Neural progenitor cell (in vitro differentiated cells): ENCODE measurements at regions not wholly inside any gene's neighbourhood (a gene's known extent, or its start where the extent isn't known, plus 50 kb on each side); places are given as distances from the start of the nearest gene placed in this dataset.

ENCODE experiments used
- DNase-seq: peaks from one replicate; pipeline ENCODE4 v3.0.0-alpha.2; 2016; ENCODE audit warnings: low spot score
- H2AFZ ChIP-seq: fragments of 200-600 bp; sonication (generic); replicated peaks from 2 replicates; pipeline ENCODE4 v1.6.1; 2016; ENCODE audit warnings: antibody characterized with exemption
- H3F3A ChIP-seq: fragments of 200-600 bp; sonication (generic); 2 replicates; pipeline ENCODE4 v1.6.1; 2016; ENCODE audit warnings: antibody characterized with exemption, low read depth
- H3K27ac ChIP-seq: fragments of 200-600 bp; sonication (generic); 2 replicates; pipeline ENCODE4 v1.5.1; 2016; ENCODE audit warnings: mild to moderate bottlenecking
- H3K27me3 ChIP-seq: fragments of 200-600 bp; sonication (generic); 2 replicates; pipeline ENCODE4 v1.6.1; 2016; ENCODE audit warnings: mild to moderate bottlenecking, moderate library complexity
- H3K36me3 ChIP-seq: fragments of 200-600 bp; sonication (generic); 2 replicates; pipeline ENCODE4 v1.5.1; 2016
- H3K4me1 ChIP-seq: fragments of 200-600 bp; sonication (generic); 2 replicates; pipeline ENCODE4 v1.6.1; 2016; ENCODE audit warnings: mixed run types
- H3K4me2 ChIP-seq: fragments of 200-600 bp; sonication (generic); 2 replicates; pipeline ENCODE4 v1.6.1; 2016
- H3K4me3 ChIP-seq: fragments of 200-600 bp; sonication (generic); 2 replicates; pipeline ENCODE4 v1.5.1; 2016
- H3K79me2 ChIP-seq: fragments of 200-600 bp; sonication (generic); 2 replicates; pipeline ENCODE4 v1.6.1; 2016; ENCODE audit warnings: low read depth
- H3K9ac ChIP-seq: fragments of 200-600 bp; sonication (generic); 2 replicates; pipeline ENCODE4 v1.6.1; 2016
- H3K9me3 ChIP-seq: fragments of 200-600 bp; sonication (generic); 2 replicates; pipeline ENCODE4 v1.5.1; 2016; ENCODE audit warnings: low read depth
- H4K20me1 ChIP-seq: fragments of 200-600 bp; sonication (generic); 2 replicates; pipeline ENCODE4 v1.6.1; 2016; ENCODE audit warnings: low read depth
- H3K27ac Mint-ChIP-seq: 3 replicates; pipeline ENCODE4 v1.8.0; 2021; ENCODE audit warnings: mixed read lengths
- H3K27me3 Mint-ChIP-seq: 2 replicates; pipeline ENCODE4 v1.8.0; 2022; ENCODE audit warnings: low read depth, mild to moderate bottlenecking, inconsistent platforms, moderate library complexity, mixed read lengths; ENCODE audit not compliant: insufficient read depth
- H3K36me3 Mint-ChIP-seq: 3 replicates; pipeline ENCODE4 v1.8.0; 2021; ENCODE audit warnings: mixed read lengths
- H3K4me1 Mint-ChIP-seq: 3 replicates; pipeline ENCODE4 v1.8.0; 2021; ENCODE audit warnings: mixed read lengths
- H3K4me3 Mint-ChIP-seq: 3 replicates; pipeline ENCODE4 v1.8.0; 2021; ENCODE audit warnings: mild to moderate bottlenecking, moderate library complexity, mixed read lengths
- H3K9me3 Mint-ChIP-seq: 3 replicates; pipeline ENCODE4 v1.8.0; 2020; ENCODE audit warnings: mixed read lengths
- EZH2 ChIP-seq: fragments of 200-600 bp; sonication (generic); IDR thresholded peaks from 2 replicates; pipeline ENCODE4 v1.6.1; 2017; ENCODE audit warnings: antibody characterized with exemption, mild to moderate bottlenecking, moderate library complexity
- EZH2phosphoT487 ChIP-seq: fragments of 200-600 bp; sonication (generic); IDR thresholded peaks from 2 replicates; pipeline ENCODE4 v1.6.1; 2017; ENCODE audit warnings: antibody characterized with exemption
- TF ChIP-seq, protein P1 (sequence below): fragments of 200-600 bp; sonication (generic); IDR thresholded peaks from 2 replicates; pipeline ENCODE4 v1.5.1; 2017; ENCODE audit warnings: antibody characterized with exemption, mild to moderate bottlenecking

DNA sequence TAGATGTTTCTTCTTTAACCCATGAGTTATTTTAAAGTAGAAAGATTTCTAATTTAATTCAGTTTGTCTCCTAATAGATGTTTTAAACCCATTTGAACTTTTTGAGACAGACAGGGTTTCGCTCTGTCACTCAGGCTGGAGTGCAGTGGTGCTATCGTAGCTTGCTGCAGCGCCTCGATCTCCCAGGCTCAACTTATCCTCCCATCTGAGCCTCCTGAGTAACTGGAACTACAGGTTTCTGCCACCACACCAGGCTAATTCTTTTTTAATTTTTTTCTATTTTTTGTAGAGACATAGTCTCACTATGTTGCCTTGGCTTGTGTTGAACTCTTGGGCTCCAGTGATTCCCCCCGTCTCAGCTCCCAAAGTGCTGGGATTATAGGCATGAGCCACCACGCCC lies 53.0 kb upstream of the RAB18 start:
- H3K36me3 Mint-ChIP-seq, result no peaks in the 10 kb centered on the region
- no peak for TF ChIP-seq EZH2phosphoT487
- TF ChIP-seq, protein P1, sequence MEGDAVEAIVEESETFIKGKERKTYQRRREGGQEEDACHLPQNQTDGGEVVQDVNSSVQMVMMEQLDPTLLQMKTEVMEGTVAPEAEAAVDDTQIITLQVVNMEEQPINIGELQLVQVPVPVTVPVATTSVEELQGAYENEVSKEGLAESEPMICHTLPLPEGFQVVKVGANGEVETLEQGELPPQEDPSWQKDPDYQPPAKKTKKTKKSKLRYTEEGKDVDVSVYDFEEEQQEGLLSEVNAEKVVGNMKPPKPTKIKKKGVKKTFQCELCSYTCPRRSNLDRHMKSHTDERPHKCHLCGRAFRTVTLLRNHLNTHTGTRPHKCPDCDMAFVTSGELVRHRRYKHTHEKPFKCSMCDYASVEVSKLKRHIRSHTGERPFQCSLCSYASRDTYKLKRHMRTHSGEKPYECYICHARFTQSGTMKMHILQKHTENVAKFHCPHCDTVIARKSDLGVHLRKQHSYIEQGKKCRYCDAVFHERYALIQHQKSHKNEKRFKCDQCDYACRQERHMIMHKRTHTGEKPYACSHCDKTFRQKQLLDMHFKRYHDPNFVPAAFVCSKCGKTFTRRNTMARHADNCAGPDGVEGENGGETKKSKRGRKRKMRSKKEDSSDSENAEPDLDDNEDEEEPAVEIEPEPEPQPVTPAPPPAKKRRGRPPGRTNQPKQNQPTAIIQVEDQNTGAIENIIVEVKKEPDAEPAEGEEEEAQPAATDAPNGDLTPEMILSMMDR, result no peak
- TF ChIP-seq EZH2, result no peak
- H3K4me3 Mint-ChIP-seq, result no peak overlapping the region
- Histone ChIP-seq H3K9me3 (no peaks in the 10 kb centered on the region), H3F3A (no peaks in the 10 kb centered on the region), H3K79me2 (no peaks in the 10 kb centered on the region), H3K27ac (no peak overlapping the region), H3K4me3 (no peak overlapping the region), H3K36me3 (no peaks in the 10 kb centered on the region), H2AFZ (no peak overlapping the region), H3K27me3 (no peaks in the 10 kb centered on the region), H3K9ac (no peak overlapping the region), H4K20me1 (no peaks in the 10 kb centered on the region), H3K4me1 (no peaks in the 10 kb centered on the region), H3K4me2 (no peak overlapping the region)
- no peaks in the 10 kb centered on the region for H3K9me3 Mint-ChIP-seq
- no peaks in the 10 kb centered on the region for H3K4me1 Mint-ChIP-seq
- H3K27ac Mint-ChIP-seq, result no peak overlapping the region
- DNase-seq, result no peak
- H3K27me3 Mint-ChIP-seq, result no peaks in the 10 kb centered on the region

DNA sequence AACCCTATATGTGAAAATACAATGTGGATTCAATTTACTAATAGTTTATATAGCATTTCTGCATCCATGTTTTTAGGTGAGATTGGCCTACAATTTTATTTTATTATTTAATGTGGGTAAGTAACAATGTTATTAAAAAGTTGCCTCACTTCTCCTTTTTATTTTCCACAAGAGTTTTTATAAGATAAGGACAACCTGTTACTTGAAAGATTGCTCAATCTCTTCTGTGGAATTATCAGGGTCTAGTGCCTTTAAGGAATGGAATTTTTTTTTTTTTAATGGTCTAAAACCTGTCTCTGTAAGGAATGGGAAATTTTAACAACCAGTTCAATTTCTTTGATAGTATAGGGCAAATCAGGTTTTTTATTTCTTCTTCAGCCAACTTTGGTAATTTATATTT lies 53.9 kb upstream of the RAB18 start:
- H3K9me3 ChIP-seq, result no peaks in the 10 kb centered on the region
- Mint-ChIP-seq H3K36me3 (no peaks in the 10 kb centered on the region), H3K4me3 (no peak overlapping the region), H3K9me3 (no peaks in the 10 kb centered on the region), H3K4me1 (no peaks in the 10 kb centered on the region), H3K27ac (no peak overlapping the region), H3K27me3 (no peaks in the 10 kb centered on the region)
- no peak for TF ChIP-seq EZH2phosphoT487
- no peak for TF ChIP-seq EZH2
- TF ChIP-seq, protein P1, result no peak
- H3K36me3 ChIP-seq, result no peaks in the 10 kb centered on the region
- H3K4me2 ChIP-seq, result no peak overlapping the region
- no peak overlapping the region for H2AFZ ChIP-seq
- no peaks in the 10 kb centered on the region for H3F3A ChIP-seq
- no peaks in the 10 kb centered on the region for H3K4me1 ChIP-seq
- H3K9ac ChIP-seq, result no peak overlapping the region
- no peak overlapping the region for H3K27ac ChIP-seq
- no peaks in the 10 kb centered on the region for H3K27me3 ChIP-seq
- no peak for DNase-seq
- no peak overlapping the region for H3K4me3 ChIP-seq
- no peaks in the 10 kb centered on the region for H4K20me1 ChIP-seq
- no peaks in the 10 kb centered on the region for H3K79me2 ChIP-seq

DNA sequence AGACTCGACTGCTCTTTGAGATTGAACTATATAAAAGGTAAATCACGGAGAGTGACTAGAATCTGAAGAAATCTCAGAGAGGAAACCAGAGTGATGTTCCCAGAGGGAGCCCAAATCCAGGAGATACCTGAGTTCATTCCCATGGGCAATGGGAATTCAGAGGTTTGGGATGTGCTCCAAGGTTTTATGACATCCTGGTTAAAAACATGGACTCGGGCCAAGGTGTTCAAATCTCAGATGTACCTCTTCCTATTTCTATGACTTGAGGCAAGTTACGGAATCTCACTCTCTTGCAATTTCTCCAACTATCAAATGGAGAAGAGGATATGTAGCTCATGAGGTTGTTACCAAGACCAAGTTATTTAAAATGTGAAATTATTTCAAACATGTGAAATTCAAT lies 54.5 kb upstream of the RAB18 start:
- TF ChIP-seq, protein P1, result no peak
- no peak for TF ChIP-seq EZH2phosphoT487
- TF ChIP-seq EZH2, result no peak
- Histone ChIP-seq H4K20me1 (no peaks in the 10 kb centered on the region), H3F3A (no peaks in the 10 kb centered on the region), H3K4me3 (no peak overlapping the region), H3K27me3 (no peaks in the 10 kb centered on the region), H3K9me3 (no peaks in the 10 kb centered on the region), H2AFZ (no peak overlapping the region), H3K9ac (no peak overlapping the region), H3K4me2 (no peak overlapping the region), H3K4me1 (no peaks in the 10 kb centered on the region), H3K79me2 (no peaks in the 10 kb centered on the region), H3K27ac (no peak overlapping the region), H3K36me3 (no peaks in the 10 kb centered on the region)
- H3K4me1 Mint-ChIP-seq, result no peaks in the 10 kb centered on the region
- H3K36me3 Mint-ChIP-seq, result no peaks in the 10 kb centered on the region
- H3K27me3 Mint-ChIP-seq, result no peaks in the 10 kb centered on the region
- H3K4me3 Mint-ChIP-seq, result no peak overlapping the region
- DNase-seq, result no peak
- no peak overlapping the region for H3K27ac Mint-ChIP-seq
- H3K9me3 Mint-ChIP-seq, result no peaks in the 10 kb centered on the region

DNA sequence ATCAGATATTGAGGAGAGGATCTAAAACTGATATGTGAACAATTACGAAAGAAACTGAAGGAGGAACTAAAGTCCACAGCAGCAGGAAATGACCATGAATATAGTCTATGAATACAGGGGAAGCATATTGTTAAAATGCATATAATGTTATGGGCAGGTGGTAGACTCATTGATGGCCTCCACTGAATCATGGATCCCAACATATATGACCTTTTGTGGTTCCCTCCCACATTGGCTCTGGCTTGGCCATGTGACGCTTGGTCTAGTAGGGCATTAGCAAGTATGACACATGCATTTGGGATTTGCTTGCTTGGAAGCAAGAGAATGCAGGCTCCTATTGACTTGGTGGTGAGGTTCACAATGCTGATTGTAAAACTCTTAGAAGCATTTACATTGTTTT lies 55.2 kb upstream of the RAB18 start:
- Mint-ChIP-seq H3K27me3 (peaks cover 3% of the 10 kb centered on the region), H3K9me3 (no peaks in the 10 kb centered on the region), H3K4me3 (no peak overlapping the region), H3K36me3 (no peaks in the 10 kb centered on the region), H3K4me1 (no peaks in the 10 kb centered on the region), H3K27ac (no peak overlapping the region)
- Histone ChIP-seq H3K36me3 (no peaks in the 10 kb centered on the region), H3K9ac (no peak overlapping the region), H4K20me1 (no peaks in the 10 kb centered on the region), H3F3A (no peaks in the 10 kb centered on the region), H3K27ac (no peak overlapping the region), H3K79me2 (no peaks in the 10 kb centered on the region), H3K27me3 (no peaks in the 10 kb centered on the region), H3K9me3 (no peaks in the 10 kb centered on the region), H3K4me3 (no peak overlapping the region), H2AFZ (no peak overlapping the region), H3K4me2 (no peak overlapping the region), H3K4me1 (no peaks in the 10 kb centered on the region)
- TF ChIP-seq, protein P1, result no peak
- TF ChIP-seq EZH2phosphoT487 (no peak), EZH2 (no peak)
- no peak for DNase-seq
